ENCODE measurements at regions not wholly inside any gene's neighbourhood (a gene's known extent, or its start where the extent isn't known, plus 50 kb on each side); places are given as distances from the start of the nearest gene placed in this dataset.

GRCh38 chr13:62906896-62907295, 1491.2 kb upstream of the PCDH20 start:
- H3K4me3 ChIP-seq (ENCODE audit: insufficient read depth, low read length): no peak overlapping the region
- H3K27me3 ChIP-seq (ENCODE audit: insufficient read depth, low read length): no peaks in the 10 kb centered on the region
- no peak overlapping the region for H3K27ac ChIP-seq (ENCODE audit: low read depth, low read length)
- DNase-seq (ENCODE audit: insufficient read length, low spot score, missing footprints): no peak
- H3K36me3 ChIP-seq (ENCODE audit: insufficient read depth, low read length): no peaks in the 10 kb centered on the region
- H3K4me1 ChIP-seq (ENCODE audit: insufficient read depth, low read length): no peaks in the 10 kb centered on the region
- H2AFZ ChIP-seq (ENCODE audit: low read length): no peak overlapping the region
- no peak for TF ChIP-seq CTCF (IDR thresholded peaks at IDR 0.05; ENCODE audit: extremely low read depth, low read depth, low read length)
- H3K9me3 ChIP-seq (ENCODE audit: low read depth, low read length): no peaks in the 10 kb centered on the region
- no peaks in the 10 kb centered on the region for H3K79me2 ChIP-seq (ENCODE audit: insufficient read depth, low read length)
- H3K4me2 ChIP-seq (ENCODE audit: insufficient read depth, low read length): no peak overlapping the region
- H4K20me1 ChIP-seq (ENCODE audit: insufficient read depth, low read length): no peaks in the 10 kb centered on the region

GRCh38 chr13:62906469-62906868, 1490.8 kb upstream of the PCDH20 start:
- no peak overlapping the region for H2AFZ ChIP-seq (ENCODE audit: low read length)
- no peak overlapping the region for H3K27ac ChIP-seq (ENCODE audit: low read depth, low read length)
- no peak overlapping the region for H3K4me2 ChIP-seq (ENCODE audit: insufficient read depth, low read length)
- H4K20me1 ChIP-seq (ENCODE audit: insufficient read depth, low read length): no peaks in the 10 kb centered on the region
- H3K36me3 ChIP-seq (ENCODE audit: insufficient read depth, low read length): no peaks in the 10 kb centered on the region
- H3K4me1 ChIP-seq (ENCODE audit: insufficient read depth, low read length): no peaks in the 10 kb centered on the region
- no peaks in the 10 kb centered on the region for H3K9me3 ChIP-seq (ENCODE audit: low read depth, low read length)
- DNase-seq (ENCODE audit: insufficient read length, low spot score, missing footprints): no peak
- H3K79me2 ChIP-seq (ENCODE audit: insufficient read depth, low read length): no peaks in the 10 kb centered on the region
- no peak for TF ChIP-seq CTCF (IDR thresholded peaks at IDR 0.05; ENCODE audit: extremely low read depth, low read depth, low read length)
- no peaks in the 10 kb centered on the region for H3K27me3 ChIP-seq (ENCODE audit: insufficient read depth, low read length)
- H3K4me3 ChIP-seq (ENCODE audit: insufficient read depth, low read length): no peak overlapping the region

GRCh38 chr13:62887046-62887445, 1471.4 kb upstream of the PCDH20 start:
- Histone ChIP-seq H3K4me3 (ENCODE audit: insufficient read depth, low read length) (no peak overlapping the region), H3K27me3 (ENCODE audit: insufficient read depth, low read length) (no peaks in the 10 kb centered on the region), H3K79me2 (ENCODE audit: insufficient read depth, low read length) (no peaks in the 10 kb centered on the region), H4K20me1 (ENCODE audit: insufficient read depth, low read length) (no peaks in the 10 kb centered on the region), H3K4me1 (ENCODE audit: insufficient read depth, low read length) (no peaks in the 10 kb centered on the region), H3K9me3 (ENCODE audit: low read depth, low read length) (peaks cover 13% of the 10 kb centered on the region), H3K4me2 (ENCODE audit: insufficient read depth, low read length) (no peak overlapping the region), H3K36me3 (ENCODE audit: insufficient read depth, low read length) (no peaks in the 10 kb centered on the region), H2AFZ (ENCODE audit: low read length) (no peak overlapping the region), H3K27ac (ENCODE audit: low read depth, low read length) (no peak overlapping the region)
- TF ChIP-seq CTCF (IDR thresholded peaks at IDR 0.05; ENCODE audit: extremely low read depth, low read depth, low read length): no peak
- no peak for DNase-seq (ENCODE audit: insufficient read length, low spot score, missing footprints)

- no peak overlapping the region for H2AFZ ChIP-seq (ENCODE audit: low read length)
These were observed 1463.4 kb upstream of the PCDH20 start for GRCh38 chr13:62879071-62879470.

More at GRCh38 chr13:62879071-62879470, 1463.4 kb upstream of the PCDH20 start:
- Histone ChIP-seq H3K36me3 (ENCODE audit: insufficient read depth, low read length) (no peaks in the 10 kb centered on the region), H3K4me2 (ENCODE audit: insufficient read depth, low read length) (no peak overlapping the region), H4K20me1 (ENCODE audit: insufficient read depth, low read length) (no peaks in the 10 kb centered on the region), H3K27me3 (ENCODE audit: insufficient read depth, low read length) (no peaks in the 10 kb centered on the region), H3K9me3 (ENCODE audit: low read depth, low read length) (no peaks in the 10 kb centered on the region), H3K4me3 (ENCODE audit: insufficient read depth, low read length) (no peak overlapping the region), H3K79me2 (ENCODE audit: insufficient read depth, low read length) (no peaks in the 10 kb centered on the region), H3K4me1 (ENCODE audit: insufficient read depth, low read length) (no peaks in the 10 kb centered on the region), H3K27ac (ENCODE audit: low read depth, low read length) (no peak overlapping the region)
- no peak for TF ChIP-seq CTCF (IDR thresholded peaks at IDR 0.05; ENCODE audit: extremely low read depth, low read depth, low read length)
- no peak for DNase-seq (ENCODE audit: insufficient read length, low spot score, missing footprints)

All from osteoblast (primary cell).